Gastroesophageal sphincter (tissue), 3 donors: ENCODE measurements at regions not wholly inside any gene's neighbourhood (a gene's known extent, or its start where the extent isn't known, plus 50 kb on each side); places are given as distances from the start of the nearest gene placed in this dataset.

Experiments used
- POLR2AphosphoS5 ChIP-seq: sonication (generic); formaldehyde crosslinking; IDR thresholded peaks from one replicate; pipeline ENCODE4 v1.6.1; 2017; ENCODE audit warnings: antibody characterized with exemption
- TF ChIP-seq, protein P1 (sequence below), 4 experiments: fragments of 200-600 bp in 2 of 4; fragments of 450-650 bp in 2 of 4; sonication (generic) in 1 of 4; IDR thresholded peaks; one replicate each; pipeline ENCODE4 v1.5.1; 2017 to 2019; ENCODE audit warnings: antibody characterized with exemption in 4 of 4, mild to moderate bottlenecking in 2 of 4, moderate library complexity in 2 of 4

DNA sequence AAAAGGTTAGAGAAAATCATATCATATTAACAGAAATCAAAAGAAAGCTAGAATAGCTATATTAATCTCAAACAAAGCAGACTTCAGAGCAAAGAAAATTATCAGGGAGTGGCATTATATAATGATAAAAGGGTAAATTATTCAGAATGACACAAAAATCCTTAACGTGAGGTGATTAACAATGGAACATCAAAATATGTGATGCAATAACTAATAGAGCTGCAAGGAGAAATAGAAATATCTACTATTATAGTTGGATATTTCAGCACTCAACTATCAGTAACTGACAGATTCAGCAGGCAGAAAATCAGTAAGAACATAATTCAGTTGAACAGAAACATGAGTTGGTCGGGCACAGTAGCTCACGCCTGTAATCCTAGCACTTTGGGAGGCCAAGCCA, 275.1 kb upstream of the FSIP2 start:
- TF ChIP-seq, protein P1, sequence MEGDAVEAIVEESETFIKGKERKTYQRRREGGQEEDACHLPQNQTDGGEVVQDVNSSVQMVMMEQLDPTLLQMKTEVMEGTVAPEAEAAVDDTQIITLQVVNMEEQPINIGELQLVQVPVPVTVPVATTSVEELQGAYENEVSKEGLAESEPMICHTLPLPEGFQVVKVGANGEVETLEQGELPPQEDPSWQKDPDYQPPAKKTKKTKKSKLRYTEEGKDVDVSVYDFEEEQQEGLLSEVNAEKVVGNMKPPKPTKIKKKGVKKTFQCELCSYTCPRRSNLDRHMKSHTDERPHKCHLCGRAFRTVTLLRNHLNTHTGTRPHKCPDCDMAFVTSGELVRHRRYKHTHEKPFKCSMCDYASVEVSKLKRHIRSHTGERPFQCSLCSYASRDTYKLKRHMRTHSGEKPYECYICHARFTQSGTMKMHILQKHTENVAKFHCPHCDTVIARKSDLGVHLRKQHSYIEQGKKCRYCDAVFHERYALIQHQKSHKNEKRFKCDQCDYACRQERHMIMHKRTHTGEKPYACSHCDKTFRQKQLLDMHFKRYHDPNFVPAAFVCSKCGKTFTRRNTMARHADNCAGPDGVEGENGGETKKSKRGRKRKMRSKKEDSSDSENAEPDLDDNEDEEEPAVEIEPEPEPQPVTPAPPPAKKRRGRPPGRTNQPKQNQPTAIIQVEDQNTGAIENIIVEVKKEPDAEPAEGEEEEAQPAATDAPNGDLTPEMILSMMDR (IDR thresholded peaks at IDR 0.05): no peak
- no peak for TF ChIP-seq POLR2AphosphoS5
